ENCODE measurements at regions not wholly inside any gene's neighbourhood (a gene's known extent, or its start where the extent isn't known, plus 50 kb on each side); places are given as distances from the start of the nearest gene placed in this dataset.

GRCh38 chr3:105042586-105042985 is 324.1 kb upstream of the ALCAM start:
- Histone ChIP-seq H3K27me3 (no peaks in the 10 kb centered on the region), H3K4me1 (no peaks in the 10 kb centered on the region), H3K36me3 (no peaks in the 10 kb centered on the region), H3K27ac (no peak overlapping the region), H3K4me3 (no peak overlapping the region), H3K9me3 (no peaks in the 10 kb centered on the region)
- intact Hi-C loops (cut with DNase I), result no loop called here
- TF ChIP-seq CTCF (IDR thresholded peaks at IDR 0.05), result no peak
- no peak for DNase-seq (ENCODE audit: low spot score in 2 of 2)

GRCh38 chr3:105051111-105051510 is 315.6 kb upstream of the ALCAM start:
- TF ChIP-seq CTCF (IDR thresholded peaks at IDR 0.05), result no peak
- no peak overlapping the region for H3K27ac ChIP-seq
- DNase-seq (ENCODE audit: low spot score in 2 of 2), result no peak
- H3K27me3 ChIP-seq, result no peaks in the 10 kb centered on the region
- intact Hi-C loops (cut with DNase I), result no loop called here
- H3K9me3 ChIP-seq, result no peaks in the 10 kb centered on the region
- H3K36me3 ChIP-seq, result no peaks in the 10 kb centered on the region
- H3K4me3 ChIP-seq, result no peak overlapping the region
- no peaks in the 10 kb centered on the region for H3K4me1 ChIP-seq

GRCh38 chr3:105051972-105052371 is 314.7 kb upstream of the ALCAM start:
- DNase-seq (ENCODE audit: low spot score in 2 of 2), result no peak
- H3K4me1 ChIP-seq, result no peaks in the 10 kb centered on the region
- H3K4me3 ChIP-seq, result no peak overlapping the region
- intact Hi-C loops (cut with DNase I), result no loop called here
- no peak for TF ChIP-seq CTCF (IDR thresholded peaks at IDR 0.05)
- H3K36me3 ChIP-seq, result no peaks in the 10 kb centered on the region
- H3K27ac ChIP-seq, result no peak overlapping the region
- H3K9me3 ChIP-seq, result no peaks in the 10 kb centered on the region
- H3K27me3 ChIP-seq, result no peaks in the 10 kb centered on the region

GRCh38 chr3:105062853-105063252 is 303.9 kb upstream of the ALCAM start:
- no peak overlapping the region for H3K4me3 ChIP-seq
- H3K27ac ChIP-seq, result no peak overlapping the region
- no peaks in the 10 kb centered on the region for H3K9me3 ChIP-seq
- intact Hi-C loops (cut with DNase I), result no loop called here
- H3K4me1 ChIP-seq, result no peaks in the 10 kb centered on the region
- DNase-seq (ENCODE audit: low spot score in 2 of 2), result no peak
- H3K27me3 ChIP-seq, result no peaks in the 10 kb centered on the region
- no peaks in the 10 kb centered on the region for H3K36me3 ChIP-seq
- no peak for TF ChIP-seq CTCF (IDR thresholded peaks at IDR 0.05)

- H3K27me3 ChIP-seq, result no peaks in the 10 kb centered on the region
- intact Hi-C loops (cut with DNase I), result no loop called here
Measured at GRCh38 chr3:105065895-105066839, 300.5 kb upstream of the ALCAM start.

More at GRCh38 chr3:105065895-105066839, 300.5 kb upstream of the ALCAM start:
- Histone ChIP-seq H3K4me1 (no peaks in the 10 kb centered on the region), H3K4me3 (no peak overlapping the region), H3K9me3 (no peaks in the 10 kb centered on the region), H3K36me3 (no peaks in the 10 kb centered on the region), H3K27ac (no peak overlapping the region)
- TF ChIP-seq CTCF (IDR thresholded peaks at IDR 0.05), result no peak
- DNase-seq (ENCODE audit: low spot score in 2 of 2), result no peak

Measured in ascending aorta (tissue), 2 donors.